ENCODE measurements at regions not wholly inside any gene's neighbourhood (a gene's known extent, or its start where the extent isn't known, plus 50 kb on each side); places are given as distances from the start of the nearest gene placed in this dataset.

DNA sequence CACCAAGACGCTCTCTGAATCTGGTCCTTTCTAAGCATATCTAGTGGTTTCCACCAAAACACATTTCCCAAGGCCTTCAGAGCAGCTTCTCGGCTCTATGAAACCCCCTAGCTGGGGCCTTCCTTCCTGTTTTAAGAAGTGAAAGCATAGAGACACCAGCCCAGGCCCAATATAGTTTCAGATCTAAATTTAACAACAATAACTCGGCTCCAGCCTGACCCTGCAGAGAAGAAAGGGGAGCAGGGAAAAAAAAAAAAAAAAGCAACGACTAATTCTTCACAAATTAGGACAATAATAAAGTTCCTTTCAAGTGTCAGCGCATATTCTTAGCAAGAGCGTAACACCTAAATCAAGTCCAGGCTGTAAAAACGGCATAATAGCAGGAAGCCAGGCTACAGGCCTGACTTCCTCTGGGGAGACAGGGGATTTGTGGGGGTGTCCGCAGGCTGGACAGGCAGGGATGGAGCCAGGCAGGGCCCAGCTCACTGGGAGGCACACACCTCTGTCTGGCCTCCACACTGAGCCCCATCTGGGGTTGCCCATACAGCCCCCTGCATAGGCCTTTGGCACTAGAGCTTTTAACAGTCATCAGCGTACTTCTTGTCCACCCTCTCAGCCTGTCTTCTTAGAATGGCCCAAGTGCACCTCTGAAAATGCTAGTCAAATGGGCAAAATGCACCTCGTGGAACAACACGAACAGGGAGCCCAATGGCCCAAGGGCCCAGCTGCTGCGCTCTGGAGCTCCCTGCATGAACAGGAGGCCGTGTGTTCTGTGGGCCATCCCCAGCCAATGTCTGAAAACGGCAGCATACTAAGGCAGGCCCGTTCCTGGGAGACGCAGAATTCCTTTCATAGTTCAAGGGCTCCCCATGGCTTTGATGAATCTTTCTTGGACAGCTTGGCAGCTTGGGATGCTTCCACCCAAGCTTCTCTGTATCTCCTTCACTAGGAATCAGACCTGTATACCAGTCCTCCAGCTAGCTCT lies 772.9 kb downstream of the MED13L start:
- Histone ChIP-seq H3K27ac (ENCODE audit: low read depth in 1 of 2, low read length in 2 of 2) (no peak overlapping the region), H4K20me1 (ENCODE audit: insufficient read depth, low read length) (no peaks in the 10 kb centered on the region), H2AFZ (ENCODE audit: insufficient read depth, low read depth, low read length, poor library complexity, severe bottlenecking) (peak overlapping the region; percentile 24), H3K4me1 (ENCODE audit: control insufficient read depth in 1 of 2, insufficient read depth in 2 of 2, low read length in 2 of 2) (peaks cover 0 to 5% of the 10 kb centered on the region in 2 donors), H3K4me3 (replicated peaks in 1 of 3; ENCODE audit: low read depth in 2 of 3, low read length in 3 of 3) (no peak overlapping the region), H3K27me3 (ENCODE audit: control insufficient read depth in 2 of 2, insufficient read depth in 2 of 2, low read length in 2 of 2) (no peaks in the 10 kb centered on the region), H3K36me3 (replicated peaks in 1 of 2; ENCODE audit: control insufficient read depth in 1 of 2, insufficient read depth in 2 of 2, low read length in 2 of 2) (no peaks in the 10 kb centered on the region), H3K9ac (ENCODE audit: insufficient read depth, low read length, poor library complexity, severe bottlenecking) (peak overlapping the region; percentile 29), H3K79me2 (ENCODE audit: insufficient read depth, low read length) (no peaks in the 10 kb centered on the region), H3K4me2 (replicated peaks; ENCODE audit: extremely low read depth, low read length, poor library complexity, severe bottlenecking) (peak overlapping the region; percentile 35), H3K9me3 (replicated peaks in 1 of 2; ENCODE audit: control insufficient read depth in 1 of 2, insufficient read depth in 1 of 2, low read length in 2 of 2) (peaks cover 0 to 6% of the 10 kb centered on the region in 2 donors)
- H3K27ac Mint-ChIP-seq, result peak overlapping the region in 3 of 7 donors; percentile 10 to 64 (median 30)
- peaks cover 3 to 12% (median 6%) of the 10 kb centered on the region in 7 donors for H3K9me3 Mint-ChIP-seq
- peaks cover 0 to 4% (median 2%) of the 10 kb centered on the region in 3 donors for H3K27me3 Mint-ChIP-seq (ENCODE audit: low read depth in 3 of 3)
- intact Hi-C loops (cut with micrococcal nuclease), result no loop called here
- peaks cover 10% of the 10 kb centered on the region for H3K4me1 Mint-ChIP-seq
- peak overlapping the region; percentile 52 to 78 for H3K4me3 Mint-ChIP-seq
- no peaks in the 10 kb centered on the region for H3K36me3 Mint-ChIP-seq
- TF ChIP-seq, protein P1, sequence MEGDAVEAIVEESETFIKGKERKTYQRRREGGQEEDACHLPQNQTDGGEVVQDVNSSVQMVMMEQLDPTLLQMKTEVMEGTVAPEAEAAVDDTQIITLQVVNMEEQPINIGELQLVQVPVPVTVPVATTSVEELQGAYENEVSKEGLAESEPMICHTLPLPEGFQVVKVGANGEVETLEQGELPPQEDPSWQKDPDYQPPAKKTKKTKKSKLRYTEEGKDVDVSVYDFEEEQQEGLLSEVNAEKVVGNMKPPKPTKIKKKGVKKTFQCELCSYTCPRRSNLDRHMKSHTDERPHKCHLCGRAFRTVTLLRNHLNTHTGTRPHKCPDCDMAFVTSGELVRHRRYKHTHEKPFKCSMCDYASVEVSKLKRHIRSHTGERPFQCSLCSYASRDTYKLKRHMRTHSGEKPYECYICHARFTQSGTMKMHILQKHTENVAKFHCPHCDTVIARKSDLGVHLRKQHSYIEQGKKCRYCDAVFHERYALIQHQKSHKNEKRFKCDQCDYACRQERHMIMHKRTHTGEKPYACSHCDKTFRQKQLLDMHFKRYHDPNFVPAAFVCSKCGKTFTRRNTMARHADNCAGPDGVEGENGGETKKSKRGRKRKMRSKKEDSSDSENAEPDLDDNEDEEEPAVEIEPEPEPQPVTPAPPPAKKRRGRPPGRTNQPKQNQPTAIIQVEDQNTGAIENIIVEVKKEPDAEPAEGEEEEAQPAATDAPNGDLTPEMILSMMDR (IDR thresholded peaks at IDR 0.05), result no peak
- peak in 1 of 3 donors; percentile 12 for DNase-seq
- WGBS (ENCODE audit: insufficient coverage), result 61% methylated on average over 11 of the region's 16 CpGs

DNA sequence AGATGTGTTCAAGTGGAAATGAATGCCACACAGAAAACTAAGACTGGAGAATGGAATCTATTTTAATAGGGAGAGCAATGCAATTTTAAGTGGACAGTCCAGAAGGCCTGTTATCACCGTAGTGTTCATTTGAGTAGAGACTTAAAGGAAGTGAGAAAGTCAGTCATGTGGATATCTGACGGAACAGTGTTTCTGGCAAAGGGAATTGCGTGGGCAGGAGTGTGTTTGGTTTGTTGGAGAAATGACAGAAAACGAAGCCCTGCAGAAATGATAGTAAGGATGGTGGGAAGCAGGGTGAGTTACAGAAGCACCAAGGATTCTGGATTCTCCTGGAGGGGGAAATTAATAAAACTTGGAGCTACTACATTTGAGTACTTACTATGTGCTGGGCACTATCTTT lies 776.6 kb downstream of the MED13L start:
- Mint-ChIP-seq H3K27me3 (ENCODE audit: low read depth in 3 of 3) (peaks cover 0 to 4% (median 2%) of the 10 kb centered on the region in 3 donors), H3K9me3 (peaks cover 3 to 12% (median 6%) of the 10 kb centered on the region in 7 donors), H3K4me3 (no peak overlapping the region), H3K27ac (no peak overlapping the region), H3K4me1 (peaks cover 10% of the 10 kb centered on the region), H3K36me3 (no peaks in the 10 kb centered on the region)
- no peaks in the 10 kb centered on the region for H3K27me3 ChIP-seq (ENCODE audit: control insufficient read depth in 2 of 2, insufficient read depth in 2 of 2, low read length in 2 of 2)
- H3K79me2 ChIP-seq (ENCODE audit: insufficient read depth, low read length), result no peaks in the 10 kb centered on the region
- TF ChIP-seq, protein P1 (IDR thresholded peaks at IDR 0.05), result no peak
- intact Hi-C loops (cut with micrococcal nuclease), result no loop called here
- no peak overlapping the region for H3K4me2 ChIP-seq (replicated peaks; ENCODE audit: extremely low read depth, low read length, poor library complexity, severe bottlenecking)
- H3K9me3 ChIP-seq (replicated peaks in 1 of 2; ENCODE audit: control insufficient read depth in 1 of 2, insufficient read depth in 1 of 2, low read length in 2 of 2), result peaks cover 0 to 6% of the 10 kb centered on the region in 2 donors
- no peak overlapping the region for H3K9ac ChIP-seq (ENCODE audit: insufficient read depth, low read length, poor library complexity, severe bottlenecking)
- no peak overlapping the region for H3K27ac ChIP-seq (ENCODE audit: low read depth in 1 of 2, low read length in 2 of 2)
- H4K20me1 ChIP-seq (ENCODE audit: insufficient read depth, low read length), result no peaks in the 10 kb centered on the region
- whole genome bisulfite sequencing (ENCODE audit: insufficient coverage), result 87% methylated on average over 4 of the region's 4 CpGs
- no peaks in the 10 kb centered on the region for H3K36me3 ChIP-seq (replicated peaks in 1 of 2; ENCODE audit: control insufficient read depth in 1 of 2, insufficient read depth in 2 of 2, low read length in 2 of 2)
- H3K4me3 ChIP-seq (replicated peaks in 1 of 3; ENCODE audit: low read depth in 2 of 3, low read length in 3 of 3), result no peak overlapping the region
- no peak for DNase-seq
- peaks cover 0 to 5% of the 10 kb centered on the region in 2 donors for H3K4me1 ChIP-seq (ENCODE audit: control insufficient read depth in 1 of 2, insufficient read depth in 2 of 2, low read length in 2 of 2)
- H2AFZ ChIP-seq (ENCODE audit: insufficient read depth, low read depth, low read length, poor library complexity, severe bottlenecking), result no peak overlapping the region
